Putamen (tissue), 1 donor: ENCODE measurements at regions not wholly inside any gene's neighbourhood (a gene's known extent, or its start where the extent isn't known, plus 50 kb on each side); places are given as distances from the start of the nearest gene placed in this dataset.
"Not testable (repeated sequence)": the region's sequence is repeated elsewhere in the genome, so short reads cannot be mapped to it uniquely, and the experiment has no call there.

Experiments
- DNase-seq: peaks from one replicate; pipeline ENCODE4 v3.0.0-alpha.2; 2016; ENCODE audit warnings: low spot score

- DNase-seq: no peak
These were observed 1366.3 kb downstream of the OLFM4 start for GRCh38 chr13:54394908-54395307.

DNA sequence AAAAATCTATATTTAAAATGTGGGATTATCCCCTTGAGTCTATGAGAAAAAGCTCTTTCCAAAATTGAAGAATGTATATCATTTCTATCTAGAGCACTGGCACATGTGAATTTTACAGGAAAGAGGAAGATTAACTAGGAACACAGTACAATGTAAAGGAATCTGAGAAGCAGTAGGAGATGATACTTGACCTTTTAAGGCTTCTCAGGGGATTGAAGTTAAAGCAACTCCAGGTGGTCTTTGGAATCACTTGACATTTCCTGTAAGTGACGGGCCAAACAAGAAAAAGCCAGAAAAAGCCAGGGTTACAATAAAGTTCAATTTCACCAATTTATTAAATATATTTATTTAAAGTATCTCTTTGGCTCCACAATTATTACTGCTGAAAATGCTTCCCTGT lies 1373.9 kb downstream of the OLFM4 start:
- DNase-seq: no peak

- no peak for DNase-seq
These were observed 1387.2 kb downstream of the OLFM4 start for GRCh38 chr13:54415753-54416366.

GRCh38 chr13:54422946-54423345 lies 1394.3 kb downstream of the OLFM4 start:
- DNase-seq: not testable (repeated sequence)

- no peak for DNase-seq
These were observed 1395.7 kb downstream of the OLFM4 start for GRCh38 chr13:54424344-54424743.

- DNase-seq: no peak
These were observed 1405.0 kb downstream of the OLFM4 start for GRCh38 chr13:54433493-54434206.

DNA sequence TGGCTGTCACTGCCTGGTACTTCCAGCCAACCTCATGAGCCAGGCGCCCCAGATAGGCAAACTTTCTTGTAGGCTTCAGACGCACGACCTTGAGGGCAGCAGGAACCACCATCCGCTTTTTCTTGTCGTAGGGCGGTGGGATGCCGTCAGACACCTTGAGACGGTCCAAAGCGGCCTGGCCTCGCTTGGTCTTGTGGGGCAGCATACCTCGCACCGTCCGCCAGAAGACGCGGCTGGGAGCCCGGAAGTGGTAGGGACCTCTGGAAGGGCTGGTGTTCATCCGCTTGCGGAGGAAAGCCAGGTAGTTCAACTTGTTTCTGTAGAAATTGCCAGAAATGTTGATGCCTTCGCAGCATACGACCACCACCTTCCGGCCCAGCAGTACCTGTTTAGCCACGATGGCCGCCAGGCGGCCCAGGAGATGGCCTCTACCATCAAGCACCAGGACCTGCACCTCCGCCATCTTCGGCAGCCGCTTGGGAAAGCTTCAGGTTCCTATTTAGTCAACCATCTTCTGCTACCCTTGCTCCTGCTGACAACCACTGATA lies 1412.3 kb downstream of the OLFM4 start:
- DNase-seq: not testable (repeated sequence)

GRCh38 chr13:54445453-54445852 lies 1416.8 kb downstream of the OLFM4 start:
- DNase-seq: no peak

GRCh38 chr13:54445865-54446264 lies 1417.3 kb downstream of the OLFM4 start:
- no peak for DNase-seq

DNA sequence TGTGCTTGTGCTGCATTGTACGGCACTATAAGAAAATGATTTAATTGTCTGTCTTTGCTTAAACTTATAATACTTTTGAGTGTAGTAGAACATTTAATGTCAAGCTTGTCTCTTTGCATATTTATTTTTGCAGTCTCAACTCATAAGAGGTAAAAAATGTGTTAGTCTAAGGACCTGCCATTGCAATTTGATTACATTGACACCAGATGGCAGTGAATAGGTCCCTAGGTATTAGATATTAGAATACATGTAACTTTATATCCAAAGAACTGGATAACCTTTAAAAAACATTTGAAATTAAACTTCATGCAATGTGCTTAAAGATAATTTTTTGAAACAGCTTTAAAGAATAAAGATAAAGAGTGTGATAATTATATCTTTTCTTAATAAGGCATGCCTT lies 1421.3 kb downstream of the OLFM4 start:
- DNase-seq: no peak

DNA sequence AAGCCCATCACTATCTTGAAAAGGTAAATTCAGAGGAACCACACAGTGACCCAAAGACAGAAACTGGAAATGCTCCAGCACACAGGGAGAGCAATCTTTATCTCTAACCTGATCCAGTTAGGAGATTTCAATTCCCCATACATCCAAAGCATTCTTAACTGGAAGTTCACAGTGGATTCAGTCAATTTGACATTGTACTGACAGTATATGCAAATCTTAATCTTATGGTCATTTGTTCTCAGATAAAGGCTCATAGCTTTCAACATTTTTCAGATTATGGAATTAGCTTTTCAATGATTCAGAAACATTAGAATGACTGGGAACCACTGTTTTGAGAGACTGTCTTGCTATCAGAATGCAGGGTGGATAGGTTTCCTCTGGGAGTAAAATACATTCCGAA lies 1455.6 kb downstream of the OLFM4 start:
- DNase-seq: no peak

DNA sequence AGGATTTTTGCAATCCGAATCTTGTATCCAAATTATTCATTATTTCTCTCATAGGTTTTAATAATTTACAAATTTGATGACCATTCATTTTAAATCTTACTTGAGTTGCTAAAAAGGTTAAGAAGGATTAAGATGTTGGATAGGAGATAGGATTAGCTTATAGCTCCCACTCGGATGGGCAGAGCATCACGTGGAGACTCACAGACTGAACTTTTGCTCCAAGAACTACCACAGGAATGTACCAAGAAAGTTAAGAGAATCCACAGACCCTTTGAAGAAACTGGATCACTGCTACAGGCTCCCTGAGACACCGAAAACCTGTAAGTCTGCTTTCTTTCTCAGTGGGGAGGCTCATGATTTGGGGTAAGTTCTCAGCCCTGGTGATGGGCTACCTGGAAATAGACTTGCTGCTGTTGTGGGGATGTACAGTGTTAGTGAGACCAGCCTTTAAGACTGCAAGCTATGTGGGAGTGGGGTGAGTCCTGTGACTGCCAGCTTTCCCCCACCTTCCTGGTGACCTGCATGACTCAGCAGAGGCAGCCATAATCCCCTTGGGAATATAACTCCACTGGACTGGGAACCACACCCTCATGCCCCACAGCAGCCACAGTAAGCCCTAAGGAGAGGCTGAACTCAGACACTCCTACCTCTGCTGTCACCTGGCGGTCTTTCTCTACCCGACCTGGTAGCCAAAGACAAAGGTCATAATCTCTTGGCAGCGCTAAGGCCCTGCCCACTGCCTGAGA lies 1458.0 kb downstream of the OLFM4 start:
- no peak for DNase-seq

DNA sequence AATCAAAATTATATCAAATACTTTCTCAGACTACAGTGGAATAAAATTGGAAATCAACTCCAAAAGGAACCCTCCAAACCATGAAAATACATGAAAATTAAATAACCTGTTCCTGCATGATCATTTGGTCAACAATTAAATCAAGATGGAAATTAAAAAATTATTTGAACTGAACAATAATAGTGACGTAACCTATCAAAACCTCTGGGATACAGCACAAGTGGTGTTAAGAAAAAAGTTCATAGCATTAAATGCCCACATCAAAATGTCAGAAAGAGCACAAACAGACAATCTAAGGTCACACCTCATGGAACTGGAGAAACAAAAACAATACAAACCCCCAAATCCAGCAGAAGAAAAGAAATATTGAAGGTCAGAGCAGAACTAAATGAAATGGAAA lies 1460.7 kb downstream of the OLFM4 start:
- no peak for DNase-seq

DNA sequence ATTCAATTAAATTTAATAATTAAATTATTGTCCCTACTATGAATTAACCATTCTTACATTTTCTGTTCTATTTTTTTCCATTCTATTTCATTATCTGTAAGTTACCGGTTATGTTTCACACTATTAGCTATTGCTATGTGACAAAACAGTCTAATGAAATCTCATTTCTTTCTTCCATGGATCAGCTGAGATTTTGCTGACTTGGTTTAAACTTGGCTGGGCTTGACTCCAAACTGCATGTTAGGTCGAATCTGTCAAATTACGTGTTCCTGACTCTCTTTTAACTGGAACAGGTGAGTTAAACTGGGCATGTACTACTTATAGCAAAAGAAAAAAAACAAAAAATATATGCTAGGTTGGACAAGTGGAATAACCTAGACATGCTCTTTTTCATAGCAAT lies 1464.4 kb downstream of the OLFM4 start:
- no peak for DNase-seq

- peak; percentile 6 for DNase-seq
These were observed 1482.8 kb downstream of the OLFM4 start for GRCh38 chr13:54511366-54511765.

DNA sequence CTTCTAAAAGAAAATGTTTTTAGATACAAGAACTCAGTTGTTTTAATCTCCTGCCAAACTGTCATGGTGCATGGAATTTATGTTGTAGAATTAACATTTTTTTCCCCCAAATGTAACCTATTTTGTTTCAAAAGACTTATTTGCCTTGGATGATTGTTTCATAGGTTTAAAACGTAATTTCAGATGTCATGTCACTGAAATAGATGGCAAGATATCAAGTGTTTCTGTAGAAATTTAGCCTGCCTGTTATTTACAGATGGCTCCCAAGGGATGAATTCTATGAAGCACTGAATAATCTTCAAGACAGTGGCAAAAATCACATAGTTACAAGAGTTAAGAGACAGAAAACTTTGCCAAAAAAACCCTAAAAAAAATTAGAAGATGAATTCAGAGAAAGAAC lies 1484.6 kb downstream of the OLFM4 start:
- DNase-seq: no peak

DNA sequence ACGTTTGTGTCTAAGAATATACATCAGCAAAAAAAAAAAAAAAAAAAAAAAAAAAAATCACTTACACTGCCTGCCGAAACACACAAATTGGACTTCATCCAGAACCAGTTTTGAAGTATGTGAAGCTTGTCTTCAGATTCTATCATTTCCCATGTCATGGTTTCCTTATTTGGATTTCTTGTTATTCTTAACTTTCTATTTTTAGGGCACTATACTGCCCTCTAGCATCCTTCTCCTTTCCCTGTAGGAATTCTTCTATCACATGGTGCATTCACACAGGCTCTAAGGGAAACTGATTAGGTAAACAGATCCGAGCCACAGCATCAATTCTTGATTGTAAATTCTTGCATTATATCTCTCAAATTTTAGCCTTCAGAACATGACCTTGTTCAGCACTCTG lies 1507.5 kb downstream of the OLFM4 start:
- peak; percentile 2 for DNase-seq

GRCh38 chr13:54563286-54563685 lies 1534.7 kb downstream of the OLFM4 start:
- no peak for DNase-seq

- DNase-seq: not testable (repeated sequence)
These were observed 1543.4 kb downstream of the OLFM4 start for GRCh38 chr13:54572037-54572436.

DNA sequence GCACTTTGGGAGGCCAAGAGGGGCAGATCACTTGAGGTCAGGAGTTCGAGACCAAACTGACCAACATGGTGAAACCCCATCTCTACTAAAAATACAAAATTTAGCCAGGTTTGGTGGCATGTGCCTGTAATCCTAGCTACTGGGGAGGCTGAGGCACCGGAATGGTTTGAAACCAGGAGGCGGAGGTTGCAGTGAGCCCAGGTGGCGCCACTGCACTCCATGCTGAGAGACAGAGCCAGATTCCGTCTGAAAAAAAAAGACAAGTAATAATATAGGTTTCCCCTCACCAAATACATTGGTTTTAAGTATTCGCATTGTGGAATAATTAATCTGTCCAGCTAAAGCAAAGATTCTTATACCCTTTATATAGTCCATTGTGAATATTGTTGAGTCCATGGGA lies 1544.6 kb downstream of the OLFM4 start:
- no peak for DNase-seq

- no peak for DNase-seq
These were observed 1546.2 kb downstream of the OLFM4 start for GRCh38 chr13:54574791-54575190.

- DNase-seq: no peak
These were observed 1562.9 kb downstream of the OLFM4 start for GRCh38 chr13:54591540-54591939.

- DNase-seq: no peak
These were observed 1563.6 kb downstream of the OLFM4 start for GRCh38 chr13:54592201-54592600.
